Eye (tissue), 1 donor: ENCODE measurements at regions not wholly inside any gene's neighbourhood (a gene's known extent, or its start where the extent isn't known, plus 50 kb on each side); places are given as distances from the start of the nearest gene placed in this dataset.

Experiments
- DNase-seq: peaks from one replicate; pipeline ENCODE4 v3.0.0-alpha.2; 2015

DNA sequence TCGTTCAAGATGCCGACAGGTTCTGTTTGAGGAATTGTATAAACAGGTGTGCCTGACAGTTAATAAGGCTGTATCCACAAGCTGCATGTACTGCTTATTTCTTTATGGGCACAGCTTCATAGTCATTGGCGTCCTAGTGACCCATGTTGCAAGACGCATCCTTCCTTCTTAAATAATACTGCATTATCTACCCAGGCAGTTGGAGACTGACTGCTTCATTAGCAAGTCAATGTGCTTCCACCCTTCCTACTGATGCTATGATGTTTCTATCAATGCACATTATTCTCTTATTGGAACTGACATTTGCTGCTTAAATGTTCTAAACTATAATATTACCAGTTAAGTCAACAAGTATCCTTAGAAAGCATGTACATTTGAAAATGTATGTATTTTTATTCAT lies 950.0 kb upstream of the MIR17HG start:
- DNase-seq: no peak

DNA sequence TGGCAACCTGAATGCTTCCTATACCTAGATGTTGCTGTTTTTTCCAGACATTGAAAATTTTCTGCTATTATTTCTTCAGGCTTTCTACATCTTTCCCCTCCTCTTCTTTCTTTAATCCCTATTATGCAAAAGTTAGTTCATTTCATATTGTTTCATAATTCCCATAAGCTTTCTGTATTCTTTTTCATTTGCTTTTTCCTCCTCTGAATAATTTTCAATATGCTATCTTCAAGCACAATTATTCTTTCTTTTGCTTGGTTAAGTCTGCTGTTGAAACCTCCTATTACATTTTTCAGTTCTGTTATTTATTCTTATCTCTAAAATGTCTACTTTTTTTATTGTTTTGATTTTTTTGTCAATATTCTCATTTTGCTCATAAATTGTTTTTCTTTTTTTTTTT lies 947.1 kb upstream of the MIR17HG start:
- DNase-seq: no peak

DNA sequence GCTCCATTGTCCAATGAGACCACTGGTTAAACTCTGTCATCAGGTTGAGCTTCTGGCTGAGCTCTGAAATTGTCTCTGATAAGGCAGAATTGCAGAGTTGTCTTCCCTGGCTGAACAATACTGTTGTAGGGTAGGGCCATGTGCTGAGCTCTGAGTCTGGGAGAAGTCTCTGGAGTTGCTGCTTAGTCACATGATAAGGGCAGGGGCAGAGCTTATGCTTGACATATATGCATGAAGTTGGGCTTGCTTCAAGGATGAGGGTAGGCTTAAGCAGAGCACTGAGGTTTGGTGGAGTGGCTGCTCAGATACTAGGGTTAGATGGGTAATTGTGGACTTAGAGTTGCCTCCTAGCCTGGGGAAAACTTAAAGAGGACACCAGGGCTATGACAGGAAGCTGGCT lies 946.3 kb upstream of the MIR17HG start:
- DNase-seq: no peak

DNA sequence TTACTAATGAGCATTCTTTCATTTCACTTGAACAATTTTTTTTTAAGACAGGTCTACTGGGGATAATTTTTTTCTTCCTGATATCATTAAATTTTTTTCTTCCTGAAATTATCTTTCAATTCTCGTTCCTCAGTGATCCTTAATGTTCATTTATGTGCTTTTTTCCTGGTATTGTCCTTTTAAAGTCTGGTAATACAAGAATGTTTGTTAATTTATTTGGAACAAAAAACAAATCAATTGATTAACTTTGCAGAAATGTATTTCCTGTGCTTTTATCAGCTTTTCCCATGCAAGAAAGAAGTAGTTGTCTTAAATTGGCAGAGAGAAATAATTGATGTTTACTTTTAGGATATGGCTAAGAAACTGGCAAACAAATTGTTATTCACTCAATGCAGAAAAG lies 945.4 kb upstream of the MIR17HG start:
- no peak for DNase-seq

DNA sequence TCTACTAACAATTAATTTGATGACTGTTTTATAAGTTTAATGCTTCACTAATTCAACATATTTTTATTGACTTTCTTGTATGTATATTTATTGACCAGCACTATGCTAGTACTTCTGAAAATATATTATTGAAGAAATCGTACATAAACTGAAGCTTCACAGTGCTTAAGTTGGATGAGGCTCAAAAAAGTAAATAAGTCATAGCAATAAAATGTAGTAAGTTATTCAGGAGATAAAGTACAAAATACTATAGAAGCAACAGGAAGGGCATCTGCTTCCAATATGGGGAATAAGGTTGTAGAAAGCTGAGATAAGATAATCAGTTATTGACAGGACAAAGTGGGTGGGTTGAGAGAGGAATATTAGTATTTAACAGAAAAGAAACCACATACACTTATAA lies 944.9 kb upstream of the MIR17HG start:
- no peak for DNase-seq

DNA sequence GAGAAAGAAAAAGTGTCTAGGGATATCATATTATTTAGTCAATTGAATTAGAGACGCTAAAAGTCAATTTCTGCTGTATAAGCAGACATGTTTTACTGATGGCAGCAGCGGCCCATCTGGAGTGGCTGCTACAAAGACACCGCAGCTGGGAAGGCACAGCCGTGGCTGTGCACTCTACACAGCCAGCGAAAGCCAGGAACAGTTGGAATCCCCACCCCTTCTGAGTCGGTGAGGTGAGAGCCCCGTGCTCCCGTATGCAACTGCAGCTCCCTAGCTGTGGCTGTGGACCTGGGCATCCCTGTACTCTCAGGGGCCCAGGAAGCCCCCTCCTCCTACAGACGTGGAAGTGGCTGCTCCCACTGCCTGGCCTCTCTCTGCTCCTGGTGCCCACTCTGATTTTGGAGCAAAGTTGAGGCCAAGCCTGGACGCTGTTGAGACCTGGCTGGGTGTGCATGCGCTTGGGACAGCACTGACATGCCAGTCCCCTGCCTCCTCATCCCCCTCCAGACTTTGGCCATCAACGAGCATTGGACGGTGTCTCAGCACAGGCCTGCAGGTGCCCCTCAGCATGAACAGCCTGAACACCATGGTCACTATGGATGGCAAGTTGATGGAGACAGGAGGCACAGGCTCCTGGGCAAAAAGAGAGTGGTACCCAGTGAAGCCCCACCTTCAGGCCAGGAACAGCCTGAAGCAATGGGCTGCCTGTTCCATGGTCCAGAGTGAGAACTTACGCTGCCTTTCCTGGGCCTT lies 944.0 kb upstream of the MIR17HG start:
- no peak for DNase-seq

DNA sequence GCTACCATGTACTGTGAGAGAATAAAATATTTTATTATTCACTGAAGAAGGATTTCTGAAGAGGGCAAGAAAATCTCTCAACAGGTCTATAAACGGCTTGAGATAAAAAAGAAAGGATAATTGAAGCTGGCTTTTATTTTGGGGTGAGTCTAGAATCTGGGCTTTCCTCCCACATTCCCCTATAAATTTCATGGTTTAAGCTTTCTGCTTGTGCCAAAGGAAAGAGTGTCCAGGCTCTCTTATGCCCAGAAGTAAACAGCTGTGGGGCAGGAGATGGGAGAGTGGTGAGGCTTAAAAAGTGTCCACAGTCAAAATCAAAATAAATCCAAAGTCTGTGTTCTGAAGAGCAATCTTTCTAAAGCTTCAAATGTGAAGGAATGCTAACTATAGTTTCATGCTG lies 942.2 kb upstream of the MIR17HG start:
- no peak for DNase-seq

DNA sequence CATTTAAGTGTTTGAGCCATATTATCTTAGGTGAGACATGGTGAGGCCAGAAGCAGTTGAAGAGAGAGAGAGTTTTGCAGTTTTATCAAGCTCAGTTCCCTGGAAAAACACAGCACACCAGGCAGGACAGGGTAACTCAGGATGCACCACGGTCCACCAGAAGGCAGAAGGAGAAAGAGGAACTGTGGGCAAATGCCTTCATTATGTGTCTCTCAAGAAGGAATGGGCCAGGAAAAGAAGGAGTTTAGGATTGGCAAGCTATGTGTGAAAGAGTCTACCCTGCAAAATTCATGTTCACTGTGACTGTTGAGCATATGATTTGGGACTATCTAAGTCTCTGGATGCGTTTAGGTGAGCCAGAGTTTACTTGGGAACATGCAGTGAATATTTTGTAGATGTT lies 934.5 kb upstream of the MIR17HG start:
- no peak for DNase-seq

DNA sequence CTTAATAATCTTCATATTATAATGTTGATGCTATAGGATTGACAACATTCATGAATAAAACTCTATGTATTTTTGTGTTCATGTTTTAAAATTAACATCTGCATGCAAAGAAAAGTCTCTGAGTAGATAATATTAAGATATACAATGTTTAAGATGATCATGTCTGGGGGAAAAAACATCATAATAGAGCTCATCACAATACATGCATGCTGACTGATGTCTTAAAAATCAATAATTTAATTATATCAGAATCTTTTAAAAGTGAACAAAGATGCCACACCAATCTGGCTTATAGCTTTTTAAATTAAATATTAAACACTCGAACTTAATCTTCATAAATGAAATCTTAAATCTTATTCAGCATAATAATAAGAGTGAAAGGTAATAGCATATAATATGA lies 933.9 kb upstream of the MIR17HG start:
- no peak for DNase-seq

DNA sequence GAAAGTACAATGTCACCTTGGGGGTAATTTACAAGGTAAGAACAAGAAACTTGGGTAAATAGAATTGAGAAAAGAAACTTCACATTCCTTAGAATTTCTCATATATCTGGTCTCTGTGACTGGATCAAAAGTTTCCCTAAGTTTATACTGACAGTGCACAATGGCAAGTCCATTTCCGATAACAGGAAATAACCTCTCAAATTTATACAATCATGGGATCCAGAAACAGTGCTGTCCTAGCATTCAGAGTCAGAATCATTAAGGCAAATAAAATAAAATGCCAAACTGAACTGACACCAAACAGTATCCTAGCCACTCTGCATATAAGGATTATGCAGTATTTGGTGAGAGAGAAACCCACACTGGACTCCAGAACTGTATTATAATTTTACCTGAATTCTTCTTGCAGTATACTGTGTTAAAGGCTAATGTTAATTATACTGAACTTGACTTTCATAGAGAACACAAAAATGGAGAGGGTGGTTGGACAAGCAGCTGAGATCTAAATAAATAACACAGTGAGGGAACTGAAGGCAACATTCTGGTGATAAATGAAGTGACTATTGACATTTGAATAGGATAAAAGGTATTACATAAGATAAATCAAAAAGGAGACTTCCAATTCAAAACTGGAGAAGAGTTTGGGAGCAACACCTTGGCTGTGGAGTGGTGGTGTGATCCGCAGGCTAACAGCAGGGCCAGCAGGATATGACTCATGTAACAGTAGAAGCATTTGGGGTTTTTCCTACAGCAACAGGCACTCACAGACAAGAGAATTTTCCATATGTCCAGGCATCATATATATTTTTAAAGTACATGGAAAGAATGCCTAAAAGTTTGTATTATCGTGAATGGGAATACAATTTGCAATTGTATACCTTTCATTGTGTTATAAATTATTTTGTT lies 932.5 kb upstream of the MIR17HG start:
- no peak for DNase-seq

DNA sequence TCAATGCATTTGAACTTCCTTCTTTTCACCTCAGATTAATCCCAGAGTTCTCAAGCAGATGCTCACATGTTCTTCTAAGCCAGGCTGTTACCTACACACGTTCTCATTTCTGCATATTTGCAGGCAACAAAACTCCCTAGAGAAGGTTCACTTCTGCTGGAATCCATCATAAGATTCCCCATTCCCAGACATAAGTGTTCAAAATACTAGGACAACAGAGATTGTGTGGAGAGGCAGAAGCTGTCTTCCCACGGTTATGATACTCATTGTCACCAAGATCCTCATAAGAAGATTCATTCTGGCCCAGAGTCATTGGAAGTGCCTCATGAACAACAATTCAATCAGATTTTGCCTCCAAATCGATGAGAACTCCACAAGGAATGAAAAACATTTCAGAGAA lies 931.6 kb upstream of the MIR17HG start:
- no peak for DNase-seq

DNA sequence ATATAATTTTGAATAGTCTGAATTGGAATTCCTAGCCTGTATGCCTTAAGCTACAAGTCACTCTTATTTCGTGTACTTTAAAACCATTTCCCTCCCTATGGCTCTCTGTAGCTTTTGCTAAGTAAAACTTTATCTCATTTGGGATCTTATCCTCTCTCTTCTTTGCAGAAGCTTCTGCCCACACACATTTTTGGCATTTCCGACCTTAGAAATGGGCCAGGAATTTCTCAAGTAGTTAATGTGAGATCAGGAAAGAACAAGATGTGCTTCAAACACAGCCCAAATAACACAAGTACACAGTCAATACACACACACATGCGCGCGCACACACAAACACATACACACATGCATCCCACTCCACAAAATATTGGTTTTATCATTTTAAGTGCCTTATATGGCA lies 931.0 kb upstream of the MIR17HG start:
- DNase-seq: no peak

DNA sequence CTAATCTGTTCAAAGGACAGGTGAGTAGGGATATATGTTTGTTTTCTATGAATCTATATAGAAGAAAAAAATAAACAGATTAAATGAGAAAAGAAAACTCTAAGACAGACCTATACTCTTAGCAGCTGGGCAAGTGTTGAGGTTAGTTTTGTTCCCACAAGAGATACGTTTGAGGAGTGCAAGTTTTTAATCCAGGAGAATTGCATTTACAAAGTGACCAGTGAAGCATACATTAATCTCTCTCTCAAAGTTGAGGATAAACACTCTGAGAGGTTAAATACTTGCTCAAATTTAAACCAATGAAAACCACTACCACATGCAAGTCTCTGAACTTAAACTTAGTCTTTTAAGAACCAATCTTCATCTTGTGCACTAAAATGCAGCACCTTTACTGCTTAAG lies 930.5 kb upstream of the MIR17HG start:
- DNase-seq: no peak

DNA sequence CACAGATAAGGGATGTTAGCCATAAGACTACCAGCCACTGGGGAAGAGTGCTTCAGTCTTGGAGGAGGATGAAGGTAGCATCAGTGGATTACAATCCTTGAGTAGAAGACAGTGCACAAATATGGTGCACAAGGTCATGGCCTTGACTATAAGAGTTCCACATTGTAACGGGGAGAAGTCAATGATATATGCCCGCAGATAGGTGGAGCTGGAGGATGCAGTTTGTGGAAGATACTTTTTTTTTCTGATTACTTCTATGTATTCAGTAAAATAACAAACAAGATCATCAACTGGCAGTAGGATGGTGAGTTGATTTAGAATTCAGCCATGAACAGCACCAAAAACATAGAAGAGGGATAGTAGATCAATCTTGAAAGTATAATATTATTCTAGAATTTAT lies 926.8 kb upstream of the MIR17HG start:
- DNase-seq: no peak

DNA sequence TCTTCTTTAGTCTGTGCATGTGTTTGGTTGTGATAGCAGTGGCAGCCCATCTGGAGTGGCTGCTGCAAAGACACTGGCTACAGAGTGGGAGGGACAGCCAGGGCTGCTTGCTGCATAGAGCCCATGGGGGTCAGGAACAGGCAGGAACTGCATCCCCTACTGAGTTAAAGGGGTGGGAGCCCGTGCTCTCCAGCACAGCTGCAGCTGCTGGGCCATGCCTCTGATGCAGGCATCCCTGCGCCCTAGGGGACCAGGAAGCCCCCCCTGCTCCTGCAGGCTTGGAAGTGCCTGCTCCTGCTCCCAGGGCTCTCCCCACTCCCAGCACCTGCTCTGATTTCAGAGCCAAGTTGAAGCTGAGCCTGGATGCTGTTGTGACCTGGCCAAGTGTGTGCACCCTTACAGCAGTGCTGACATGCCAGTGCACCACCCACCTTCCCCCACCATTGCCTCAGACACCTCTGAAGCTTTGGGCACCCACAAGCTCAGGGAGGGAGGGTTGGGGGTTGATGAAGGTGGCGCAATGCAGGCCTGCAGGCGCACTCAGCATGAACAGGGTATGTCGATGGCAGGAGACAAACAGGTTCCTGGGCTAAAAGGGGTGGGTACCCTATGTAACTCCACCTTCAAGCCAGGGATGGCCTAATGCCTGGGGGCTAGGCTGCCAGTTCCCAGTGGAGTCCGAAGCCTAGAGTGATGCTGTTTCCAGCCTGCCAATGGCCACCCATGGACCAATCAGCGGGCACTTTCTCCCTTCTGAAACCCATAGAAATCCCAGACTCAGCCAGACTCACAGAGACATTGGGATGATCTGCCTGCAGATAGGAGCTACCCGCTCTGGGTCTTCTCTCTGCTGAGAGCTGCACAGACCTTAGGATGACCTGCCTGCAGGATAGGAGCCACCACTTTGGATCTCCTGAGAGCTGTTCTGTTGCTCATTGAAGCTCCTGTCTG lies 919.9 kb upstream of the MIR17HG start:
- peak; percentile 32 for DNase-seq

DNA sequence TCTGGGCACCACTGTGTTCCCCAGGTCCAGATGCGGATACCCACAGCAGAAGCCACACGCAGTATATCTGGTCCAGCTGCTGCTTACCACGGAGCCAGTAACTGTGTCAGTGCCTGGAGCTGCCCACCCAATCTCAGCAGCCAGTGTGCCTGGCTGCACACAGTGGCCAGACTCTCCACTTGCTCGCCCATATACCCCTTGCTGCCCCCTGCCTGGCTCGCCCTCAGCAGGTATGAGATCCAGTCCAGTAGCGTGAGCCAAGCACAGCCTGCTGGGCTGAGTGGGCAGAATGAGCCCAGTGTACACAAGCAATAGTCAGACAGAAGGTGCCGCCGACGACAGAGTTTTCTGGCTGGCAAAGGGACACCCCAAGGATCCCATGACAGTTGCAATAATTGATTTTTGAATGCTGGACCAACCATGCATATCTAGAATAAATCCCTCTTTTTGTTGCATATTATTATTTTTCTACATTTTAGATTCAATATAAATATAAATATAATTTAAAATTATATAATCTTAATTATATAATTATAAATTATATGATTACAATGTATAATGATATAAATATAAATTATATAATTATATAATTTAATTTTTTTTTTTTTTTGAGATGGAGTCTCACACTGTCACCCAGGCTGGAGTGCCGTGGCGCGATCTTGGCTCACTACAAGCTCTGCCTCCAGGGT lies 918.8 kb upstream of the MIR17HG start:
- no peak for DNase-seq

DNA sequence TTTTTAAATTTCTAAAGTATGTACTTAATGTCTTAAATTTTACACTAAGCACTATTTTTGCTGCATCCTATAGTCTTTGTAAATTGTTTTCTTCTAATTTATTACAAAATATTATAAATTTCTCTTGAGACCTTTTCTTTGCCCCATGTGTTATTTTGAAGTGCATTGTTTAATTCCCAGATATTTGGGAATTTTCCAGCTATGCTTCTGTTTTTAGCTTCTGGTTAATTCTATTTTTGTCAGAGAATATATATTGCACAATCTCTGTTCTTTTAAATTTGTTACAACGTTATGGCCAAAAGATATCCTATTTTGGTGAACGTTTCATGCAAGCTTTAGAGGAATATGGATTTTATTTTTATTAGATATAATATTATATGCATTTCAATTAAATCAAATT lies 917.4 kb upstream of the MIR17HG start:
- no peak for DNase-seq

DNA sequence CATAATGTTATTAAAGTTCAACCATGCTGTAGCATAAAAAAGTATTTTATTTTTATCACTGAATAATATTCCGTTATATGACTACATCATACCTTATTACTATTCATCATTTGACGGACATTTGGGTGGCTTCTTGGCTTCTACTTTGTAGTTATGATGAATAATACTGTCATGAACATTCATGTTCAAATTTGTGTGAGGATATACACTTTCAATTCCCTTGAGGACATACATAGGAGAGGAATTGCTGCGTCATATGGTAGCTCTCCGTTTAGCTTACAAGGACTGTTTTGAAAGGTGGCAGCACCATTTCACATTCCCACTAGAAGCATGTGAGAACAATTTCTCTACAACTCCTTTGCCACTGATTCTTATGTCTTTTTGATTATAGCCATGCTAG lies 910.8 kb upstream of the MIR17HG start:
- DNase-seq: no peak

DNA sequence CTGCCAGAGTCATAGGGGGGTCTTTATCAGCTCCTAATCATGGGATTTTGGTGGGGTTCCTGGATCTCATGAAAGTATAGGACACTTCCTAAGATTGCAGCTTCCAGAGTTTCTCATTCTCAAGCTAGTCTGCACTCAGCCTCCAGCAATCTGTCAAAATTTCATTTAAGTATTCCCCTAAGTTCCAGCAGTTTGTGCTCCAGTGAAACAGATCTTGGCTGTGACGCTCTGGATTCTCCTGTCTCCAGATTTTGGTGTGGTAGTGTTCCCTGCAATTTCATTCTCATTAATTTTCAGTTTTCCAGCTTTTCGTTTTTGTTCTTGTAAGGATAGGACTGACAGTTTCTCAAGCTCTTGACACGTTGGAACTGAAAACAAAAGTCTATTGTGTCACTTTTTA lies 908.9 kb upstream of the MIR17HG start:
- no peak for DNase-seq

DNA sequence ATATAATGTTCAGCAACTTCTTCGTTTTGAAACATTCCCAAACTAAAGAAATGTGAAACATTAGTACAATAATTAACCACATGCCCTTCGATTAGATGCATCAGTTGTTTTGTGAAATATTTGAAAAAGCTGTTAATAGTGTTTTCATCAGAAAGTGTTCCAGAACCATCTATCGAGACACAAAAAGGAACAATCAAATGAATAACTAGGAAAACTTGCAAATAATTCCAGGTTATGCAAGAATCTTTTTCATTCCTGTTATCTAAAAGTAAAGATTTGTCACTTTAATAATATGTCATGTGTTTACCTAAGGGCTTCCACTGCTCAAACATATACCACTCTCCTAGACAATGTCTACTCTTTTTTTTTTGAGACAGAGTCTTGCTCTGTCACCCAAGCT lies 904.2 kb upstream of the MIR17HG start:
- DNase-seq: no peak

DNA sequence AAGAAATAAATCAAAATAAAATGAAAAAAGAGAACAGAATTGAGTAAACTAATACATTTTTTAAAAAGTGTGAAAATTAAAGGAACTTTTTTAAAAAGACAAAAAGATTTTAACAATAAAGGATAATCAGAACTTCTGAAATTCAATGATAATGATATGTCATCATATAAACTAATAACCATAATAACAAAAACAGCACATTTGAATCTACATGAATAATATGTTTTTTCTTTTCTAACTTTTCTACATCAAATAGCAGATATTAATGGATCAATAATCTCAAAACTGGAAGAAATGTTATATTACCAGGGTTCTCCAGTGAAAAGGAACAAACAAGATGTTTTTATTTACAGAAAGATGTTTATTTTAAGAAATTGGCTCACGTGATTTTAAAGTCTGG lies 903.3 kb upstream of the MIR17HG start:
- no peak for DNase-seq

DNA sequence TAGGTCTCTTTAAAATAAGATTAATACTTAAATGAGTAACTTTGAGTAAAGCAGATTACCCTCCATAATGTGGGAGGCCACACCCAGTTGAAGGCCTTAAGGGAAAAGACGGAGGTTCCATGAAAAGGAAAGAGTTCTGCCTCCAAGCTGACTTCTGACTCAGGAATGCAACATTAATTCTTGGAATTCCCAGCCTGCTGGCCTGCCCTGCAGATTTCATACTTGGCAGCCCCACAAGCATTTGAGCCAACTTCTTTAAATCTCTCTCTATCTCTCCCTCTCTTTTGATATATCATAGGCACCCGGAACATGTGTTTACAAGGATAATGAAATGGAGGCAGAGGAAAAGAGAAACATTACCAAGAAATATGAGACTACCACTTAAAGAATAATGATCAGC lies 902.3 kb upstream of the MIR17HG start:
- DNase-seq: peak; percentile 34
